GM13977 (cell line): ENCODE measurements at regions not wholly inside any gene's neighbourhood (a gene's known extent, or its start where the extent isn't known, plus 50 kb on each side); places are given as distances from the start of the nearest gene placed in this dataset.
"Not testable (repeated sequence)": the region's sequence is repeated elsewhere in the genome, so short reads cannot be mapped to it uniquely, and the experiment has no call there.

Source experiments
- DNase-seq: peaks from one replicate; pipeline ENCODE4 v3.0.0; 2012; ENCODE audit warnings: low spot score
- in situ Hi-C: fragments of 300-500 bp; cut with MboI; formaldehyde crosslinking; loops from one replicate; pipeline ENCODE4 v1.12.0; 2022; ENCODE audit warnings: low sequenced_read_pairs, low pct_unique_long_range_greater_than_20kb, mixed read lengths, inconsistent platforms; ENCODE audit not compliant: unreplicated experiment
- TF ChIP-seq, protein P1 (sequence below): IDR thresholded peaks from 2 replicates; pipeline ENCODE4 v1.5.1; 2012; ENCODE audit warnings: mild to moderate bottlenecking, control low read depth; ENCODE audit not compliant: insufficient read depth; ENCODE audit errors: extremely low read depth, missing control alignments

DNA sequence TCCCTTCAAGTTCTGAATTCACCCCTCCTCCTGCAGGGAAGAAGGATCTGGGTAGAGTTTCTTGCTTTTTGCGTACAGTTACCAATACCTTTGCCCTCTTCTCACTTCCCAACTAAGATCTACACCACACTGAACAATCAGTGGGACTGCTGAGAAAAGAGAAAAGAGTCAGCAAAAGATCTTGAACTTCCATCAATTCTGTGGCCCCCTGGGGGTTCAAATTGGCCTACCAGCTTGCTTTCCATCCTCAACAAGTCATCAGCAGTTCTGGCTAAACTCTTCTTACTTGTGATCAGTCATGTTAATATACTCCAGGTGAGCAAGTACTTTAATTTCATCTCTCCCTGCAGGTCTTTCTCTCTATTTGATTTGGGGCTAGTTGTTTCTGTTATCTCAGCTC is 739.3 kb upstream of the LRRTM4 start:
- in situ Hi-C loops: no loop called here
- DNase-seq: no peak
- TF ChIP-seq, protein P1, sequence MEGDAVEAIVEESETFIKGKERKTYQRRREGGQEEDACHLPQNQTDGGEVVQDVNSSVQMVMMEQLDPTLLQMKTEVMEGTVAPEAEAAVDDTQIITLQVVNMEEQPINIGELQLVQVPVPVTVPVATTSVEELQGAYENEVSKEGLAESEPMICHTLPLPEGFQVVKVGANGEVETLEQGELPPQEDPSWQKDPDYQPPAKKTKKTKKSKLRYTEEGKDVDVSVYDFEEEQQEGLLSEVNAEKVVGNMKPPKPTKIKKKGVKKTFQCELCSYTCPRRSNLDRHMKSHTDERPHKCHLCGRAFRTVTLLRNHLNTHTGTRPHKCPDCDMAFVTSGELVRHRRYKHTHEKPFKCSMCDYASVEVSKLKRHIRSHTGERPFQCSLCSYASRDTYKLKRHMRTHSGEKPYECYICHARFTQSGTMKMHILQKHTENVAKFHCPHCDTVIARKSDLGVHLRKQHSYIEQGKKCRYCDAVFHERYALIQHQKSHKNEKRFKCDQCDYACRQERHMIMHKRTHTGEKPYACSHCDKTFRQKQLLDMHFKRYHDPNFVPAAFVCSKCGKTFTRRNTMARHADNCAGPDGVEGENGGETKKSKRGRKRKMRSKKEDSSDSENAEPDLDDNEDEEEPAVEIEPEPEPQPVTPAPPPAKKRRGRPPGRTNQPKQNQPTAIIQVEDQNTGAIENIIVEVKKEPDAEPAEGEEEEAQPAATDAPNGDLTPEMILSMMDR: no peak

DNA sequence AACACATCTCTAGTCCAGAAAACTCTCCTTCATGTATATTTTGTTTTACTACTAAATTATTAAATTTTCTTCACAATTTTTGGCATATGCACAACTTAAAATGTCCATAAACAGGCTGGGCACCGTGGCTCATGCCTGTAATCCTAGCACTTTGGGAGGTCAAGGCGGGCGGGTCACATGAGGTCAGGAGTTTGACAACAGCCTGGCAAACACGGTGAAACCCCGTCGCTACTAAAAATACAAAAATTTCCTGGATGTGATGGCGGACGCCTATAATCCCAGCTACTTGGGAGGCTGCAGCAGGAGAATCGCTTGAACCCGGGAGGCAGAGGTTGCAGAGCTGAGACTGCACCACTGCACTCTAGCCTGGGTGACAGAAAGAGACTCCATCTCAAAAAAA is 739.9 kb upstream of the LRRTM4 start:
- in situ Hi-C loops, DNase-seq: not testable (repeated sequence)

- in situ Hi-C loops: no loop called here
- TF ChIP-seq, protein P1: no peak
- no peak for DNase-seq
Observed at GRCh38 chr2:78262713-78263375, 740.7 kb upstream of the LRRTM4 start.

DNA sequence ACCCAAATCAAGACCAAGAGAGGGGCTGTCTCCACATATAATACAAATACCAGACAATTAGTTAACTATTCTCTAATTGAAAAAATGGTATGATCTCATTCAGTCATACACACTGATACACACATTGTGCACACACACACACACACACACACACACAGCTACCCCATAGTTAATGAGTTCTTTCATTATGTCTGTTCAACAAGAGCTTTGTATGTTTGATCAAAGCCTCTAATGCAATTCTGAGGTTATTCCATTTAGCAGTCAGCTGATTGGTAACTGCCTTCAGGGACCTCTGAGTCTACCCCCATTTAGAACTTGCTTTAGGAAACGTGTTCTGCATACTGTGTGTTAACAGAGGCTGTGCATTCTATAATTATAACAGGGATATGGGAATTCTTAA is 741.4 kb upstream of the LRRTM4 start:
- DNase-seq: no peak
- in situ Hi-C loops: no loop called here
- TF ChIP-seq, protein P1: no peak

- in situ Hi-C loops: no loop called here
- no peak for DNase-seq
- TF ChIP-seq, protein P1: no peak
Observed at GRCh38 chr2:78264130-78264529, 742.0 kb upstream of the LRRTM4 start.

DNA sequence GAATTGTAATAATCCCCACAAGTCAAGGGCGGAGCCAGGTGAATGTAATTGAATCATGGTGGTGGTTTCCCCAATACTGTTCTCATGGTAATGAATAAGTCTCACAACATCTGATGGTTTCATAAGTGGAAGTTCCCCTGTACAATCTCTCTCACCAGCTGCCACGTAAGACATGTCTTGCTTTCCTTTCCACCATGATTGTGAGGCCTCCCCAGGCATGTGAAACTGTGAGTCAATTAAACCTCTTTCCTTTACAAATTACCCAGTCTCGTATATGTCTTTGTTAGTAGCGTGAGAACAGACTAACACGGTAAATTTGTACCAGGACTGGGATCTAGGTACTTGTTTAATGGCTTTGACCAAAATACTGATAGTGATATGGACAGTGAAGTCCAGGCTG is 744.3 kb upstream of the REG3G start:
- no peak for DNase-seq
- TF ChIP-seq, protein P1: no peak
- in situ Hi-C loops: no loop called here

DNA sequence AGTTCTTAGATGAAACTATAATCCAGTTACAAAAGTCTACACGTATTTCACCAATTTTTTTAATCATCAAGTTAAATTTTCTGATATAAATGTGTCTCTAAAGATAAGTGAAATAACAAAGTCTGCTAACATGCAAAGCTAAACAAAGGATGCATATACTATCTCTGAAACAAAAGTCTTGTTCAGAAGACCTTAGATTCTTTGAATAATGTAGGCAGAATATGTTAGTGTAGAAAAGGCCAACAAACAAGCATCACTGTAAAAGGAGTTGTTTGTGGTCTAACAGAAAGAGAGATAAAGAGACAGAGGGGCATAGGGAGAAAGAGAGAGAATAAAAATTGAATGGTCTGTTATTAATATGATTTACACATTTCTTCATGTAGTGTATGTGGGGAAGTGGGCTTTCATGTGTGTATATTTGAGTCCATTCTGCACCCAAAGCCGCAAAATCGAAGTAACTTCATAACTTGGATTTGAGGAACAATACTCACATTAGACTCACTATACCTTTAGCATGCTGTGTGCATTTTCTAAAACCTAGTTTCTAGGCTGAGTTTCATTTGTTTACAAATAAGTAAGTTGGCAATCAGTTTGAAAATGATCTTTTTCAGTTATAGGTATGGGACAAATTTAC is 734.8 kb upstream of the REG3G start:
- DNase-seq: no peak
- in situ Hi-C loops: no loop called here
- TF ChIP-seq, protein P1: no peak
